Sigmoid colon (tissue), 6 donors: ENCODE measurements at regions not wholly inside any gene's neighbourhood (a gene's known extent, or its start where the extent isn't known, plus 50 kb on each side); places are given as distances from the start of the nearest gene placed in this dataset.

Source experiments
- DNase-seq: peaks from one replicate; pipeline ENCODE4 v3.0.0-alpha.2; 2019
- H3K27ac ChIP-seq, 4 donors: fragments of 200-600 bp; sonication (generic); one replicate each; pipeline ENCODE4 v1.5.1; 2016 to 2019; ENCODE audit warnings: mild to moderate bottlenecking in 1 of 4
- H3K27me3 ChIP-seq, 3 donors: fragments of 200-600 bp; sonication (generic); one replicate each; pipeline ENCODE4 v1.5.1; 2019; ENCODE audit warnings: mild to moderate bottlenecking in 1 of 3
- H3K36me3 ChIP-seq, 4 donors: fragments of 200-600 bp; sonication (generic); one replicate each; pipeline ENCODE4 v1.5.1; 2016 to 2019
- H3K4me1 ChIP-seq, 4 donors: fragments of 200-600 bp; sonication (generic); one replicate each; pipeline ENCODE4 v1.5.1; 2017 to 2019
- H3K4me3 ChIP-seq, 4 donors: fragments of 200-600 bp; sonication (generic); one replicate each; pipeline ENCODE4 v1.5.1; 2017 to 2019; ENCODE audit warnings: mild to moderate bottlenecking in 2 of 4, moderate library complexity in 1 of 4
- H3K9me3 ChIP-seq, 4 donors: fragments of 200-600 bp in 3 of 4; sonication (generic) in 3 of 4; one replicate each; pipeline versions ENCODE4 v1.5.1 to v1.6.1; 2013 to 2019
- EP300 ChIP-seq, 4 donors: sonication (generic); formaldehyde crosslinking; IDR thresholded peaks; one replicate each; pipeline ENCODE4 v1.6.1; 2017; ENCODE audit warnings: antibody characterized with exemption in 4 of 4
- POLR2A ChIP-seq, 2 donors: fragments of 450-650 bp; IDR thresholded peaks; one replicate each; pipeline ENCODE4 v1.6.1; 2016; ENCODE audit warnings: antibody characterized with exemption in 2 of 2, mild to moderate bottlenecking in 2 of 2, moderate library complexity in 2 of 2
- POLR2AphosphoS5 ChIP-seq, 4 donors: sonication (generic); formaldehyde crosslinking; IDR thresholded peaks; one replicate each; pipeline ENCODE4 v1.6.1; 2017; ENCODE audit warnings: antibody characterized with exemption in 4 of 4
- WGBS, 2 donors: extraction: QIAGEN DNeasy Blood & Tissue Kit; methylation state at CpG; one replicate each; pipeline ENCODE4 v1.1.7; 2013; 5-methylcytosine and 5-hydroxymethylcytosine counted together
- intact Hi-C: fragments of 100-400 bp; cut with DNase I; formaldehyde crosslinking; loops from one replicate; pipeline ENCODE4 v1.15.1; 2023
- TF ChIP-seq, protein P1 (sequence below), 4 experiments: fragments of 450-650 bp in 3 of 4; fragments of 200-600 bp in 1 of 4; IDR thresholded peaks; one replicate each; pipeline ENCODE4 v1.5.1; 2016 to 2019; ENCODE audit warnings: antibody characterized with exemption in 4 of 4, mild to moderate bottlenecking in 3 of 4, moderate library complexity in 2 of 4
- donor health status: healthy with polysubstance abuse.
- donor health status: healthy.

DNA sequence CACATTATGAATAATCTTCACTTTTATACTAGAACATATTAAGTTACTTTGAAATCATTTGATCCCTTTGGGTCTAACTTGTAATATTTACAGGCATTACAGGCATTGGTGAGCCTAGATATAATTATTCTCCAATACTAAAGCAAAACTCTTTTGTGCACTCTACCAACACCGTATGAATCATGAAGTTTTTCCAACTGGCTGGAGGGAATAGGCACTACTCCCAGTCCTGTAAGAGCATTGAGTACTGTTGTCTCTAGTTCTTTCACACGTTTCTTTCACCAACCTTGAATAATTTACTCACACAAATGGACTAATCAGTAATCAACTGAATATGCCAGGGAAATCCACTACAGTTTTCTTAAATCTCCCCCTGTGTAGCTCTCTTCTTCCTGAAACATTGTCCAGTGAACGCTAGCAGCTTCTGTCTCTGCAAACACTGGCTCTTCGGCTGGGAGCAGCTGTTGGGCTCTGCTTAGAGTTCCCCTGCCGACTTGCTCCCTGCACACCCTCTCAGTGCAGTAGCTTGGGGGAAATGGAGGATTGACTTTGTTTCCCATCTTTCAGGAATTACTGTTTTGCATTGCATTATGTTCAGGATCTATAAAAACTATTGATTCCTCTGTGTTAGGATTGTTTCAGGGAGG, 476.7 kb downstream of the RFC3 start:
- no peak for DNase-seq
- H3K4me3 ChIP-seq = peak overlapping the region in 1 of 4 donors; percentile 5
- WGBS, 2 donors = 31 to 48% methylated on average over 5 of the region's 5 CpGs
- no peaks in the 10 kb centered on the region for H3K9me3 ChIP-seq
- no peaks in the 10 kb centered on the region for H3K27me3 ChIP-seq
- peak overlapping the region in 3 of 4 donors; percentile 20 to 57 (median 29) for H3K27ac ChIP-seq
- intact Hi-C loops = no loop called here
- no peaks in the 10 kb centered on the region for H3K36me3 ChIP-seq
- TF ChIP-seq POLR2AphosphoS5 (IDR thresholded peaks at IDR 0.05) (no peak), POLR2A (IDR thresholded peaks at IDR 0.05) (no peak), EP300 (IDR thresholded peaks at IDR 0.05) (no peak)
- TF ChIP-seq, protein P1, sequence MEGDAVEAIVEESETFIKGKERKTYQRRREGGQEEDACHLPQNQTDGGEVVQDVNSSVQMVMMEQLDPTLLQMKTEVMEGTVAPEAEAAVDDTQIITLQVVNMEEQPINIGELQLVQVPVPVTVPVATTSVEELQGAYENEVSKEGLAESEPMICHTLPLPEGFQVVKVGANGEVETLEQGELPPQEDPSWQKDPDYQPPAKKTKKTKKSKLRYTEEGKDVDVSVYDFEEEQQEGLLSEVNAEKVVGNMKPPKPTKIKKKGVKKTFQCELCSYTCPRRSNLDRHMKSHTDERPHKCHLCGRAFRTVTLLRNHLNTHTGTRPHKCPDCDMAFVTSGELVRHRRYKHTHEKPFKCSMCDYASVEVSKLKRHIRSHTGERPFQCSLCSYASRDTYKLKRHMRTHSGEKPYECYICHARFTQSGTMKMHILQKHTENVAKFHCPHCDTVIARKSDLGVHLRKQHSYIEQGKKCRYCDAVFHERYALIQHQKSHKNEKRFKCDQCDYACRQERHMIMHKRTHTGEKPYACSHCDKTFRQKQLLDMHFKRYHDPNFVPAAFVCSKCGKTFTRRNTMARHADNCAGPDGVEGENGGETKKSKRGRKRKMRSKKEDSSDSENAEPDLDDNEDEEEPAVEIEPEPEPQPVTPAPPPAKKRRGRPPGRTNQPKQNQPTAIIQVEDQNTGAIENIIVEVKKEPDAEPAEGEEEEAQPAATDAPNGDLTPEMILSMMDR (IDR thresholded peaks at IDR 0.05) = no peak
- peaks cover 0 to 11% (median 0%) of the 10 kb centered on the region in 4 donors for H3K4me1 ChIP-seq

- TF ChIP-seq, protein P1 (IDR thresholded peaks at IDR 0.05) = no peak
- TF ChIP-seq POLR2A (IDR thresholded peaks at IDR 0.05) = no peak
- no peak for TF ChIP-seq POLR2AphosphoS5 (IDR thresholded peaks at IDR 0.05)
- no peak for TF ChIP-seq EP300 (IDR thresholded peaks at IDR 0.05)
- no peak overlapping the region for H3K4me3 ChIP-seq
- no peaks in the 10 kb centered on the region for H3K36me3 ChIP-seq
- H3K27me3 ChIP-seq = no peaks in the 10 kb centered on the region
- intact Hi-C loops = no loop called here
- peaks cover 0 to 11% (median 4%) of the 10 kb centered on the region in 4 donors for H3K4me1 ChIP-seq
- peaks cover 0 to 2% (median 0%) of the 10 kb centered on the region in 4 donors for H3K9me3 ChIP-seq
- no peak for DNase-seq
- H3K27ac ChIP-seq = no peak overlapping the region
- WGBS, 2 donors = 10 to 55% methylated on average over 1 of the region's 1 CpG
These were observed 482.6 kb downstream of the RFC3 start for GRCh38 chr13:34300559-34300958.

DNA sequence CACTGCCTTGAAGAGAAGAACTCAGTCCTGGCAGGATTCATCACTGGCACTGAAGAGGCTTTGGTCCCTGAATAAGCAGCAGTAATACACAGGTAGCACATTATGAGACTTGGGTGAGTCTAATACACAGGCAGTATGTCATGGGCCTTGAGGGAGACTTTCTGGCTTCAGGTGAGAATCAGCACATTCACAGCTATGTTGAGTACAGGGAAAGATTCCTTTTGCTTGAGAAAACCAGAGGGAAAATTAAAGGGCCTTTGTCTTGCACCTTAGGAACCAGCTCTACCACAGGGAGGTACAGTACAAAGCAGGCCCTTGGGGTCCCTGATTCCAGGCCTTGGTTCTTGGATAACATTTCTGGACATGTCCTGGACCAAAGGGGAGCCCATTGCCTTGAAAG, 484.6 kb downstream of the RFC3 start:
- Histone ChIP-seq H3K4me1 (peaks cover 0 to 11% (median 4%) of the 10 kb centered on the region in 4 donors), H3K36me3 (no peaks in the 10 kb centered on the region), H3K27me3 (no peaks in the 10 kb centered on the region), H3K27ac (no peak overlapping the region), H3K4me3 (no peak overlapping the region), H3K9me3 (peaks cover 0 to 2% (median 0%) of the 10 kb centered on the region in 4 donors)
- intact Hi-C loops = no loop called here
- no peak for DNase-seq
- TF ChIP-seq POLR2AphosphoS5 (IDR thresholded peaks at IDR 0.05) (no peak), POLR2A (IDR thresholded peaks at IDR 0.05) (no peak)
- TF ChIP-seq, protein P1 (IDR thresholded peaks at IDR 0.05) = no peak

GRCh38 chr13:34303346-34303745, 485.4 kb downstream of the RFC3 start:
- intact Hi-C loops = no loop called here
- Histone ChIP-seq H3K27ac (no peak overlapping the region), H3K36me3 (no peaks in the 10 kb centered on the region), H3K4me1 (peaks cover 0 to 11% (median 4%) of the 10 kb centered on the region in 4 donors), H3K27me3 (no peaks in the 10 kb centered on the region), H3K4me3 (no peak overlapping the region), H3K9me3 (peaks cover 0 to 2% (median 0%) of the 10 kb centered on the region in 4 donors)
- TF ChIP-seq, protein P1 (IDR thresholded peaks at IDR 0.05) = no peak
- no peak for TF ChIP-seq EP300 (IDR thresholded peaks at IDR 0.05)
- TF ChIP-seq POLR2AphosphoS5 (IDR thresholded peaks at IDR 0.05) = no peak
- no peak for TF ChIP-seq POLR2A (IDR thresholded peaks at IDR 0.05)
- DNase-seq = no peak

GRCh38 chr13:34307607-34308006, 489.7 kb downstream of the RFC3 start:
- no peak for TF ChIP-seq EP300 (IDR thresholded peaks at IDR 0.05)
- TF ChIP-seq, protein P1 (IDR thresholded peaks at IDR 0.05) = no peak
- no peak for TF ChIP-seq POLR2AphosphoS5 (IDR thresholded peaks at IDR 0.05)
- TF ChIP-seq POLR2A (IDR thresholded peaks at IDR 0.05) = no peak
- no peak for DNase-seq
- Histone ChIP-seq H3K4me1 (no peaks in the 10 kb centered on the region), H3K9me3 (peaks cover 0 to 2% (median 0%) of the 10 kb centered on the region in 4 donors), H3K4me3 (no peak overlapping the region), H3K27ac (no peak overlapping the region), H3K36me3 (no peaks in the 10 kb centered on the region), H3K27me3 (no peaks in the 10 kb centered on the region)
- intact Hi-C loops = no loop called here
- WGBS, 2 donors = 75 to 76% methylated on average over 5 of the region's 5 CpGs
